Inflammatory macrophage treated with lipopolysaccharide for 1 hour (primary cell): ENCODE measurements at regions not wholly inside any gene's neighbourhood (a gene's known extent, or its start where the extent isn't known, plus 50 kb on each side); places are given as distances from the start of the nearest gene placed in this dataset.
A peak's percentile ranks its signal among the peaks of the same experiment; 100 is the strongest.

ENCODE experiments used
- DNase-seq, 2 donors: peaks; one replicate each; pipeline ENCODE4 v3.0.0-alpha.2; 2020 to 2022

DNA sequence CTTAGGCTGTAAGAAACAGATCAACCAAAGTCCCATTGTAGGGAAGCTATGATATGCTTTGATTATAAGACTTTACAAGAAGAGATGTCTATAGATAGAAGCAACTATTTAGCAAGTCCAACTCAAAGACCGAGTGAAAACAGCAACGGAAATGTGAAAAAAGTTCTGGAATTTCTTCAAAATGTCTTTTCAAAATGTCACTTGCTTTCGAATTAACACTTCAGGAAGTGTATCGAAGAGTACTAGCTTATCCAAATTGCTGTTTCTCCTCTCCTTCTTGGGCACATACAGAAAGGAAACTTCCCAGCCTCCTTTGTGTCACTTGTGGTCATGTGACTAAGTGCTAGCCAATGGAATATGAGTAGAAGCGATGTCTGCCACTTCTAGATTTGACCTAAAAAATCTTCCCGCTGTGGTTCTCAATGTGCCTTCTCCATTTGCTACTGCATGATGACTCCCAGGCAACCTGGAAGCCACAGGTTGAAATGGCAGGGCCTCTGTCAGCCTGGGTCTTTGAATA is 89.9 kb downstream of the TSEN15 start:
- no peak for DNase-seq

- no peak for DNase-seq
Measured at GRCh38 chr1:184143449-184143848, 91.9 kb downstream of the TSEN15 start.

DNA sequence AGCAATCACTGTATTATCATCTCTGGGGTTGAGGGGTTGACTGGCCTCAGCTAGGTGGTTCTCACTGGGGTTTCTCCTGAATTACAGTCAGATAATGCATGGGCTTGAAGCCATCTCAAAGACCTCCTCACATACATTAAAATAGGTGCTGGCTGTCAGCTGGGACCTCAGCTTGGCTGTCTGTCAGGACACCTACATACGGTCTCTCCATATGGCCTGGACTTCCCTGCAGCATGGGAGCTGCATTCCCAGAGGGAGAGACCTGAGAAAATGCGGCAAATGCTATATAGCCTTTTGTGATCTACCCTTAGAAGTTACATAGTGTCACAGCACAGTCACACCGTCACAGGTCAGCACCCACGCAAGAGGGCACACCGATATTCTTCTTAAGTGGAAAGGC is 93.6 kb downstream of the TSEN15 start:
- DNase-seq = no peak

GRCh38 chr1:184146202-184146601 is 94.7 kb downstream of the TSEN15 start:
- DNase-seq = no peak

DNA sequence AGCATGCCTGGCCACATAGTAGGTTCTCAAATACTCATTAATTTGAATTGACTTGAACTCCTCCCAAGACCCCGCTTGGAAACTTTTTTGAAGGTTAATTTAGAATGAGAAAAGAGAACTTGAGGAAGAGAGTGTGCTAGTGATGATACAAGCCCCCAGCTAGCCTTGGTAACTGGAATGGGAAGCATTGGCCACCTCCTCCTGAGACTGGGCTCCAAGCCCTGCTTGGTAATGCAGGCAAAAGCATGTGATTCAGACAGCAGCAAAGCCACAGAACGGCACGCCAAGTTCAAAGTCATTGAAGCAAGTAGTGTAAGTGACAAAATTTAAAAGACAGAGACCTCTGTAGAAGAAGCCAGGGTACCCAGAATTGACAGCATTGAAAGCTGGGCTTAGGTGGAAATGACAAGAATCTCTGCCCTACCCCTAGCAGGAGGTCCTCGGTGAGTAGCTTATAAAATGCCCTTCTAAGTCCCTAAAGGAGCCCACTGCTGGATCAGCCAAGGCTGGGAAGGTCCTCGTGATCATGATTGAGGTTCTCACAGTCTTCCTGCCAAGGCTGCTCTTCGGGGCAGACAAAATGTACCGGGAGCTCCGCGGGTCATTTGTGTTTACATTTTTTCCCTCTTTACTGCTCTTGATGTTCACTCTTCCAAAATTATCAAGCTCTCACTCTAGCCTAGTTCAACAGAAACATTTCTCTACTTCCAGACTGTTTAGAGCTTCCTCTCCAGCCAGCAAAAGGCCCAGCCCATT is 99.4 kb downstream of the TSEN15 start:
- peak in 1 of 2 donors; percentile 14 for DNase-seq

GRCh38 chr1:184152434-184152898 is 100.9 kb downstream of the TSEN15 start:
- DNase-seq = peak; percentile 96 to 98

- DNase-seq = peak in 1 of 2 donors; percentile 61
Measured at GRCh38 chr1:184152974-184153373, 101.4 kb downstream of the TSEN15 start.

DNA sequence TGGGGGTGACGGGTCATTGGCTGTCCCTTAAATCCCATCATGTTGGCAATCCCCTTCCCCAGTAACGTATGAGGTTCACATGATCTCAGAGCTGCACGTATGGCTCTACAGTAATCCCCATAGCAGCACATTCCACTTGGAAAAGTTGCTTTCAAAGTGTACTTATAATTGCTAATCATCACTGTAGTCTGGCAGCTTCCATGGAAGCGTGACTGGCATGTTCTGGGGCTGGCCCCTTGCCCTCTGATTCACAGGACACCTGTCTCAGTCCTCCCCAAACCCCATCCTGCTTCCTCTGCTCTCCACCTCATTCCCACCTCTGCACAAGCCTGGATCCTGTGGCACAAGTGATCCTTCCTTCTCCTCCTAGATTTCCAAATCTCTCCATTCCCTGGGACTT is 102.2 kb downstream of the TSEN15 start:
- no peak for DNase-seq

- no peak for DNase-seq
Measured at GRCh38 chr1:184156521-184157393, 105.2 kb downstream of the TSEN15 start.

DNA sequence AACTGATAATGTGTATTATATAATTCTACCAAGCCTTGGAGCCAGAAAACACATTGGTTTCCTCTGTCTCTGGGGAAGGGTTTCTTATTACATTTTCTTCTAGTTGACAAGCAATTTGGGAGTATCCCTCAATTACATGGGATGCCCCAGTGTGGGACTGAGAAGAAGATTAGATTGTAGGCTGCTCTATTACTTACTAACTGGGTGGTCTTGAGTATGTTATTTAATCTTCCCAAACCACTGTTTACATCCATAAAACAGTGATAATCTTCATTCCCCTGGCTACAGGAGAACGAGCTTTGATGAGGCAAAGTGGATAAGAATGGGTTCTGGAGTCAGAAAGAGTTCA is 105.8 kb downstream of the TSEN15 start:
- DNase-seq = no peak

GRCh38 chr1:184158896-184159681 is 107.6 kb downstream of the TSEN15 start:
- peak; percentile 85 to 88 for DNase-seq

DNA sequence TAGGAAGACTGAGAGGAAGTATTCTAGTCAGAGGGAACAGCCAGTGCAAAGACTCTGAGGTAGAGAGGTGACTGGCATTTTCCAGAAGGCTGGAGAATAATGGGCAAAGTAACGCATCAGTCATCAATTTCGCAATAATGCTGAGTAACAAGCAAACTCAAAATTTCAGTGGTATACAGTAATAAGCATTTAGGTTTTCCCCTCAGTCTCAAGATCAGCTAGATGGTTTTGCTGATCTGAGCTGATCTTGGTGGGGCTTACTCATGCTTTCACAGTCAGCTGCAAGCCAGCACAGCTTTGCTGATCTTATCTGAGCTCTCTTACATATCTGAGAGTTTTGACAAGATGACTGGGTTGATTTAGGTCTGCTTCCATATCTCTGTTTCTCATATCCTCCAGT is 108.7 kb downstream of the TSEN15 start:
- peak; percentile 88 to 97 for DNase-seq

GRCh38 chr1:184161071-184161698 is 109.7 kb downstream of the TSEN15 start:
- DNase-seq = peak; percentile 90 to 98

- DNase-seq = no peak
Measured at GRCh38 chr1:184162281-184162680, 110.8 kb downstream of the TSEN15 start.

GRCh38 chr1:184163674-184164465 is 112.3 kb downstream of the TSEN15 start:
- peak in 1 of 2 donors; percentile 43 for DNase-seq

DNA sequence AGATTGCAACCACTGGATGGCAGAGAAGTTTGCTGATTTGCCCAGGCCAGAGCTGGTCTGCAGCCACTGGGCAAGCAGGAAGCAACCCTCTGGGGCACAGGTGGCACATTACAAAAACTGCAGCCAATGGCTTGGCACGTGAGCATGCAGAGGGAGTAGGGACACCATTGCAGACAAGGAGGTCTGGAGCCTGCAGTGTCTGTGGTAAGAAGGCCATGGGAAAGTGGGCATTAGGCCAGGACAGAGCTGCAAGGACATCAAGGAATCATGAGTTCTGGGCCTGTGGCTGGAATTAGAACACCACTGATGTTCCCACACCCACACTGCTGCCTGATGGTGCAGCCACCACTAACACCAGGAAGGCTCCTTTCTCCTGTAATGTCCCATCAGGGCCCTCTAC is 113.0 kb downstream of the TSEN15 start:
- DNase-seq = peak in 1 of 2 donors; percentile 62

DNA sequence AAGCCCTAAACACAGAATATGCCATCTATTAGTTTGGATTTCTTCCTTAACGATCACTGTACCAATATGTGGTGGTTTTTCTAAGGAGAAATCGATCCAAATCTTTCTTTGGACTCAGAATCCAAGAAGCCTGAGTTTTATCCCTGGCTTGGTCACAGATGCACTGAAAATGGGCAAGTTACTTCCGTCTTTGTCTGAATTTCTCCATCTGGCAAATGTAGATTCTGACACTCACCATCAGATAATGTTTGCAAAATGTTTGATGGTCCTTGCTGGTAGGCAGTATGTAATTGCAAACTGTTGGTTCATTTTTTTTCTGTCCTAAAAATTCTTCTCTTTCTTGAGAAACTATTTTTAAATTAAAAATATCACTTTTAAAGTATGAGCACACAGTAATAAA is 115.0 kb downstream of the TSEN15 start:
- DNase-seq = no peak

GRCh38 chr1:184167352-184167751 is 115.8 kb downstream of the TSEN15 start:
- no peak for DNase-seq

DNA sequence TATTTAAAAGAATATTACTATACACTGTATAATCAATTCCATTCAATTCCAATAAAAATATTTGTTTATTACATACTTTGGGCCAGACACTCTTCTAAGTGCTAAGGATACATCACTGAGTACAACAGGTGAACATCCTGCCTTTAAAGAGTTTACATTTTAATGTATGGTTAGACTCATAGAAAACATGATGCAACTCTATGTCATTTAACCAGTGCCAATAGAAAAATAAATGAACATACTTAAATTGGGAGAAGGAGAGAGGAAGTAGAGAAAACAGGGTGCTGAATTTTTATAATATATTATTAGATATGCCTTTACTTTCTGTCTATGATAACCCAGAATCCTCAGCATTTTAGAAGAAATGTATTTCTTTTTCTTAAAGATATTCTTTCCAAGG is 119.2 kb downstream of the TSEN15 start:
- no peak for DNase-seq

DNA sequence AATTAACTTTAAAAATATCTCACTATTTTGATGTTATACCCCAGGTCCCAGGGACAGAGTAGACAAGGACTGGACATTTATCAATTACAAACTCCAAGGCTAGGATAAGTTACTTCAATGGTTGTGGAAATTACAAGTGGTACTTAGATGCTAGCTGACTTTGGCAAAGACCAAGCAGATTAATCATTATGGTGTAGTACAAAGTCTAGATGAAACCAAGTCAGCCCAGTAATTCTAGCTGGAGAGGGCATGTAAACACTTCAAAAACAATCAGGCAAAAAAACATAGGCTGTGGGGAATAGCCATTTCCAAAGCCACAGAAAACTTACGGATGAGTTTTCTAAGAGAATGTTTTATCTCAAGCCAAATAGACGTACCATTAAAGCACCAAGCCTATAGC is 124.5 kb downstream of the TSEN15 start:
- no peak for DNase-seq

GRCh38 chr1:184181044-184181443 is 129.5 kb downstream of the TSEN15 start:
- DNase-seq = no peak

DNA sequence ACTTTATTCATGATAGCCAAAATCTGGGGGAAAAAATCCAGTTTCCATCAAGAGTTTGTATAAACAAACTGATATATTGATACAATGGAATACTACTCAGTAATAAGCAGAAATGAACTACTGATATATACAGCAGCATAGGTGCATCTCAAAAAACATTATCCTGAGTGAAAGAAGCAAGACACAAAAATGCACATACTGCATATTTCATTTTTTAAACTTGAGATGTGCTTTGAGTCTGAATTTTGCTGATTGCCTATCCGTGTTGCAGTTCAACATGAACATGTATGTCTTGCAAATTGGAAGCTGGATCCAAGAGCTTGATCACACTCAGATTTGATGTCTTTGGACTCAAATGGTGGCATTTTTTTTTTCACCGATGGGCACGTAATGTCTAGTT is 132.4 kb downstream of the TSEN15 start:
- DNase-seq = no peak
